LNCaP clone FGC (cell line): ENCODE measurements at regions not wholly inside any gene's neighbourhood (a gene's known extent, or its start where the extent isn't known, plus 50 kb on each side); places are given as distances from the start of the nearest gene placed in this dataset.

Source experiments
- DNase-seq: peaks from one replicate; pipeline ENCODE4 v3.0.0-alpha.2; 2011; ENCODE audit warnings: low read depth
- H3K4me3 ChIP-seq: 2 replicates; pipeline ENCODE4 v1.5.1; 2011; ENCODE audit warnings: mild to moderate bottlenecking, low read depth, low read length, control low read depth
- TF ChIP-seq, protein P1 (sequence below): IDR thresholded peaks from 2 replicates; pipeline ENCODE4 v1.5.1; 2012; ENCODE audit warnings: mild to moderate bottlenecking; ENCODE audit not compliant: control insufficient read depth, insufficient read depth; ENCODE audit errors: extremely low read depth

DNA sequence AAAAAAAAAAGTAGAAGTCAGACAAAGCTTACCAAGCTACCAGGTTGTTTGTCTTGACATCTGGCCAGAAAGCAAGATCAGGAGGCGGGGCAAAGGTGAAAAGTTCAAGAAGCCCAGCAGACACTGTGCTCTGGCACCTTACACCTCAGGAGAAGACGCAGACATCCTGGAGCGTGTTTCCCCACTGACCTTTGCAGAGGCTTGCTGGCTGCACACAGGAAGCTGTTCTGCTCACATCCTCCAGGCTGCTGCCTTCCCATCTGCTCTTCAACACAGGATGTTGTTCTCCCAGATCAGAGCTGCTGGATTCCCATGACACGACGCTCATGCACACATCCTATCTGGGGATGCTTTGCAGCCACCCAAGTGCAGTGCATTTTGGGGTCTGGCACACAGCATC lies 174.4 kb upstream of the KIAA1217 start:
- DNase-seq, result peak; percentile 83
- TF ChIP-seq, protein P1, sequence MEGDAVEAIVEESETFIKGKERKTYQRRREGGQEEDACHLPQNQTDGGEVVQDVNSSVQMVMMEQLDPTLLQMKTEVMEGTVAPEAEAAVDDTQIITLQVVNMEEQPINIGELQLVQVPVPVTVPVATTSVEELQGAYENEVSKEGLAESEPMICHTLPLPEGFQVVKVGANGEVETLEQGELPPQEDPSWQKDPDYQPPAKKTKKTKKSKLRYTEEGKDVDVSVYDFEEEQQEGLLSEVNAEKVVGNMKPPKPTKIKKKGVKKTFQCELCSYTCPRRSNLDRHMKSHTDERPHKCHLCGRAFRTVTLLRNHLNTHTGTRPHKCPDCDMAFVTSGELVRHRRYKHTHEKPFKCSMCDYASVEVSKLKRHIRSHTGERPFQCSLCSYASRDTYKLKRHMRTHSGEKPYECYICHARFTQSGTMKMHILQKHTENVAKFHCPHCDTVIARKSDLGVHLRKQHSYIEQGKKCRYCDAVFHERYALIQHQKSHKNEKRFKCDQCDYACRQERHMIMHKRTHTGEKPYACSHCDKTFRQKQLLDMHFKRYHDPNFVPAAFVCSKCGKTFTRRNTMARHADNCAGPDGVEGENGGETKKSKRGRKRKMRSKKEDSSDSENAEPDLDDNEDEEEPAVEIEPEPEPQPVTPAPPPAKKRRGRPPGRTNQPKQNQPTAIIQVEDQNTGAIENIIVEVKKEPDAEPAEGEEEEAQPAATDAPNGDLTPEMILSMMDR, result no peak
- H3K4me3 ChIP-seq, result no peak overlapping the region

DNA sequence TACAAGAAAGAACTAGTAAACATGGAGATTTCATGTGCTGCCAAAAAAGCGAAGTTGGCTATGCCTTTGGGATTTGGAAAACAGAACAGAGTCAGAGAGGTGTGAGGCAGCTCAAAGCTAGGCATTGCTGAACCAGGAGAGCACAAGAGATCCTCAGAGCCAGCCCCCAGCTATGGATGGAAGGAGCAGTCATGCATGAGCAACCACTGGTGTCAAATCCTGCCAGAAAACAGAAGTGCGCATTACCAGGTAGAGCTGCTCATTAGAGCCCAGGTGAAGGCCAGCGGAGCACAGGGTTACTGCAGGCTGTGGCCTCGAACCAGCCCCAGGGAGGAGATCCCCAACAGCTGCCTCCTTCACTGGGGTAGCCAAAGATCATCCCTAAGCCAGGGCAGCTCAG lies 173.2 kb upstream of the KIAA1217 start:
- no peak for DNase-seq
- TF ChIP-seq, protein P1, result no peak

DNA sequence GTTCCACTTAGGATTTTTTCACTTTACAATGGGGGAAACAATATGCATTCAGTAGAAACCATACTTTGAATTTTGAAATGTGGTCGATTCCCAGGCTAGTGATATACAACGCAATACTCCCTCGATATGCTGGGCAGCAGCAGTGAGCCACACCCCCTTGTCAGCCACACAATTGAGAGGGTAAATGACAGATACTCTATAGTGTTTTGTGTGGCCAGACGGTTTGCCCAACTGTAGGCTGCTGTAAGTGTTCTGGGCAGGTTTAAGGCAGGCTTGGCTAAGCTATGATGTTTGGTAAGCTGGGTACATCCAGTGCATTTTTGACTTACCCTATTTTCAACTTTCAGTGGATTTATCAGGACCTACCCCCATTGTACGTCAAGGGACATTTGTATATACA lies 169.6 kb upstream of the KIAA1217 start:
- no peak for DNase-seq
- no peak overlapping the region for H3K4me3 ChIP-seq
- TF ChIP-seq, protein P1, result no peak

More for the DNA sequence above, 173.2 kb upstream of the KIAA1217 start:
- H3K4me3 ChIP-seq, result no peak overlapping the region

DNA sequence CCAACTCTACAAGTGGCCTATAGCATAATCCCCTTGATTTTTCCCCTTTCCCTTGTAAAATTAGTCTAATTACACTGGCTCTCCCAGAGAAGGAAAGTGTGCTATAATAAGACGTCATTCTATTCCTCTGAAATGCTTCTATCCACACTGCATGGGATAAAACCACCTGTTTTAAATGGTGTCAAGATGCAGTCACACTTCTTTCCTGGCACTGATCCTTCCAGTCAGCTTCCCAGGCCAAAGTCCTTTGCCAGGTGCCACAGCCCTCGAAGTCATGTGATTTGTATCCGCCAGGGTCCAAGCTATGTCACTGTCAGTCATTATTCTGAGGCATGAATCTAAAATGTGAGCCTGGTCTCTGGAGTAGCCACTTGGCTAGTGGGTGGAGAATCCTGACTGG lies 169.0 kb upstream of the KIAA1217 start:
- no peak for DNase-seq
- no peak overlapping the region for H3K4me3 ChIP-seq
- TF ChIP-seq, protein P1, result no peak

DNA sequence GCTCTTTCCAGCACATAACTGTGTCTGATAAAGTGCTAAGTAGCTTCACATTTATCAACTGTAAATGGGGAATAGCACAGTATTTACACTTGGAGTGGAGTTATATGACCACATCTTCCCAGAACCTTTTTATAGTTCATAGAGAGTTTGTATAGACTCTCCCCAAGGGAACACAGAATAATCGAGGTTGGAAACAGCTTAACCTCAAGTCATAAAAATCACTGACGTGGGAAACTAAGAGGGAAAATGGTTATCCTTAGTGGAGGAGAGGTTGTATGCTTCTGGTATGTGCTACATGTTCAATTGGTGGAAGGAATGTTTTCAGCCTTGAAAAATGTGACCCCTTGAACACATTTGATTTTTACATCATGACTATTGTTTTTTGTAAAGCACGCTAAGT lies 167.9 kb upstream of the KIAA1217 start:
- no peak for DNase-seq

DNA sequence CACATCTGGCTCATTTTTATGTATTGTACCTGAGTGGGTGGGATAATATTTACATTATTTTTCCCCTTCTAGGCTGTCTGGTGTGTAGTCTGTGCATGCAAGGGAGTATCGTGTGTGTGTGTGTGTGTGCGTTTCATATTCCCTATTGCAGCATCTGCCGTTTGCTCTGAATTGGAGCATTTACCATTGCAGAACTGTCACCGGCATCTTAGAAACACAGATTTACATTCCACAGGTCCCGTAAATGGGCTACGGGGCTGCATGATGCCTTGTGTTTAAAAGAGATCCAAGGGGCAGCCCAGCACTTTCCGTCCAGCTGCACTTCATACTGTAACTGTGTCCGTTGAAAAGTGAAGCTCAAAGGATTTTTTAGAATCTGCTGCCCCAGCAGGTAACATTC lies 167.1 kb upstream of the KIAA1217 start:
- H3K4me3 ChIP-seq, result no peak overlapping the region
- no peak for DNase-seq
- TF ChIP-seq, protein P1, result no peak

More for the DNA sequence above, 167.9 kb upstream of the KIAA1217 start:
- H3K4me3 ChIP-seq, result no peak overlapping the region
- TF ChIP-seq, protein P1, result no peak

DNA sequence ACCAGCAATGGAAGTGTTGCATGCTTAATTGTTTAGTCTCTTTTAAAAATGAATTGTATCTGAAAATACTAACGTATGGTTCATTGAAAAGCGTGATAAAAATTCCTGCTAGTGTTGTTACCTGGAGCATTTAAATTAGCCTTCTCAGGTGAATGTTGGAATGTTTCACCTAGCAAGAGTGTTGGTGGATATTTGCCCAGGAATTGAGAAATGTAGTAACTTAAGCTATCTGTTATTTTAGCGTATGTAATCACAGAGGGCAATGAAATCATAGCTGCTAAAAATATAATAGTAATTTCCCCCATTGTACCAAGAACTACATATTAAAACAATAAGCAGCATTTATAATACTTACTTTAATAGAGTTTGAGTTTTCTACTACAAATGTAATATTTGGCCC lies 166.1 kb upstream of the KIAA1217 start:
- TF ChIP-seq, protein P1, result no peak
- DNase-seq, result no peak

More for the DNA sequence above, 166.1 kb upstream of the KIAA1217 start:
- H3K4me3 ChIP-seq, result no peak overlapping the region
